HG03025 (cell line): ENCODE measurements at regions not wholly inside any gene's neighbourhood (a gene's known extent, or its start where the extent isn't known, plus 50 kb on each side); places are given as distances from the start of the nearest gene placed in this dataset.

ENCODE experiments used
- ATAC-seq: cut with Tn5 transposase; IDR thresholded peaks from one replicate; pipeline ENCODE4 v1.9.1; 2021; ENCODE audit warnings: mild to moderate bottlenecking, moderate library complexity; ENCODE audit not compliant: unreplicated experiment, low FRiP score

DNA sequence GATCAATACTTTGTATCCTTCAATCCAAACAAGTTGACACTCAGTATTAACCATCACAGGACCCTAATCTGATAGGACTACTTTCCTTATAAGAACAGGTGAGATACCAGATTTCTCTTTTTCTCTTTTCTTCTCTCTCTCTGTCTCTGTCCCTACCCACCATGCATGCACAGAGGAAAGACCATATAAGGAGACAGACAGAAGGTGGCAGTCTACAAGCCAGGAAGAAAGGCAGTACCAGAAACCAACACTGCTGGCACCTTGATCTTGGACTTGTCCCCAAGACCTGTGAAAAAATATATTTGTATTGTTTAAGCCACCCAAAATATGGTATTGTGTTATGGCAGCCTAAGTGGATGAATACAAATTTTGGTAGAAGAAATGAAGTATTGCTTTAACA, 156.2 kb upstream of the KCNH7 start:
- ATAC-seq = no peak

DNA sequence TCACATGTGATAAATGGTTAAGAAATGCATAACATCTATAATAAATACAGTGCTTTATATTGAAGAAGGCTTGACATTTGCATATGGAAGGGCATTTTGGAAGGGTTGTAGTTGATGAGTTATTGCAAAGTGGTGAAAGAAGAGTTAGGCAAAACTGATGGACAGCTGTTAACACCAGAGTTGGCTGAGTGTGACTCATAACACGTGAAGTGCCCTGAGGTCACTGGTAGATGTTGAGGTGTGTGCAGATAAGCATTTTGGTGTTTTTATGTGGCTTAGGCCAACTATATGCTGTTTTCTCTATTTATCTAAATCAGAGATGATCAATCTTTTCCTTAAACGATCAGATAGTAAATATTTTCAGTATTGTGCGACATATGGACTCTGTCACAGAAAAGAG, 154.3 kb upstream of the KCNH7 start:
- no peak for ATAC-seq

DNA sequence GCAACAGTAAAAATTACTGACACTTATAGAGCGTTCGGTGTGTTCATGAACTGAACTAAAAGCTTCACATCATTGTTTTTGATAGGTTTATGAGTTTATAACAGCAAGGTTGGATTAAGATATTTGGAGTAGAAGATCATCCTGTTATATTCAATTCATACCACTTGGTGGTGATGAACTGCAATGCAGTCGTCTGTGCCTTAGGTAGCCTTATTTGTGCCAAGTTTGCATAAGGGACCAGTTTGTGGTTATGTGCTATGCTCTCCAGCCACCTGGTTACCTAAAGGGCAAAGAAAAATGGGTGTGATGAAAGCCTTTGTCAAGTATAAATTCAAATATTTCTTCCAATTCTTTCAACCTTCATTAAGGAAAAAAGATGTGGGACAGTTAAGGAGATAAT, 150.9 kb upstream of the KCNH7 start:
- ATAC-seq = no peak

DNA sequence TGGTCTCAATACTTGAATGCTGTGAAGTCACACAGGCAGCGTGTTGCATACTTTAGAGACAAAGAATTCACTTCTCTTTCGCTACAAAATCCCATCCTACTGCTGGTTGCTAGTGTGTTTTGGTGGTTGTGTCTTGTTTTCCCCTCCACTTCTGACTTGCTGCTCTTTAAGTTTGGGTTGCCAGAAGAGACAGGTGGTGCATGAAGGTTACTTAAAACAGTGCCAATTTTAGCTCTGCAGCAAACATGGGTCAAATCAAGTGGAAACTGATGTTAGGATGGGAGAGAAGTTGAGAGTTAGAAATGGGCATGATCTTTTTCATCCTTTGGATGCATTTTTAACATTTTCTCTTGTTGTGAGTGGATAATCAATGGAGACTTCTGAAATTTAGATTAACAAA, 136.2 kb upstream of the KCNH7 start:
- no peak for ATAC-seq

DNA sequence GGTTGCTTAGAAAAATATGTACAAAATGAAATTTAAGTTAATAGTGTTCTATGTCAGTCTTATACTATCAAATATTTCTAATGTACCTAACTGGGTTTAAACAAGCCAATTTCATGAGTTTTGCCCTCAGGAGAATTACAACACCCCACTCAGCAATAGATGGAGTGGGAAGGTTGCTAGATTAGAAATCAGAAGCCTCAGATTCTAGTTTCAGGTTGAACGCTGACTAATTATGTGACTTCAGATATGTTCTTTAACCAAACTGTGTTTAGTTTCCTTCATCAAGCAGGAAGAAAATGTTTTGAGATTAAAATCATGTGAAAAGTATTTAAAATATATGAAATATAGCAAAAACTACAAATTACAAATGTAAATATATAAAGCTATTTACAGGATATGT, 133.8 kb upstream of the KCNH7 start:
- no peak for ATAC-seq

DNA sequence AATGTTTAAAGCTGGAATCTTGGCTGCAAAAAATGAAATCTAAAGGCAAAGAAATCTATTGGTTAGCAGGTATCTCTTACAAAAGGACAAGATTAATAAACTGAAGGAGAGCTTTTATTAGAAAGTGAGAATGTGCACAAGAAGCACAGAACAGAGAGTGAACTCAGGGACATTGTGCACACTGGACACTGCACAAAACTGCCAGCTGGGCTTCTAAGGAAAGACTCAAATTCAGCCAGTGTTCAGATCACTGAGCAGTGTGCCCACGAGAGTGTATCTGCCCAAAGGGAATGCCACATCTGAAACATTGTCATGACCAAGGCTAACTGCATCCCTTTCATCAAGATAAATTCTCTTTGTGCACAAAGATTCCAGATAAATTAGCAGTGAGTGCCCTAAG, 129.7 kb upstream of the KCNH7 start:
- ATAC-seq = no peak

DNA sequence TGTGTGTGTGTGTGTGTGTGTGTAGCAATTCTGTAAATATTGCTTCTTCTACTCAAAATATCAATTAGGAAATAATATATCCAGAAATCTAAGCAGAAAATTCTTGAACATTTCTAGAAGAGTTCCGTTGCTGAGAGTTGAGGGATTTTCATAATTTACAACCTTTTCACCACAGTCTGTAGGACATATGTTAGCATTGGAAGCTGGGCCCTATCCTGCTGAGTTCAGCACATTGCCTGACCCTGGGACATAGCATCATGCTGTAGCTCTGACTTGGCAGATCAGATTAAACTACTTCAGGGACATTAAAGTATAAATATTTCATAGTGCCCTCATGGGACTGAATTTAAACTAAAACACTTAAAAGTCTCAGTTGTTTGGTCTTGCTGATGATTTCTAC, 129.2 kb upstream of the KCNH7 start:
- no peak for ATAC-seq

DNA sequence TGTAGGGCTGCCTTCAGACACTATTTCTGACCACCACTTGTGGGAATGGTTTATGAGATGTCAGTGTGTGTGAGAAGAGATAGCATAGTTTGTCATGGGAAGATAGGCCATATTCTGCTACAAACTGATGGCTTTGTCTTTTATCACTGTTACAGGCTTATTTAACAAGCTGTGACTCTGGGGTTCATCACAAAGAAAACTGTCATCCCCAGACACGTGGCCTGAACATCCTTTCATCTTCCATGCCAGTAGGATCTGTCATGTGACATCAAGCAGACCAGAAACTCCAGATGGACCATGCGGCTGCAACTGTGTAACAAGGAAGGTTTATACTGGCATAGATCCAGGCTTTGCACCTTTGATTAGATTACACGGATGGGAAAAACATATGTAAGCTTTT, 128.6 kb upstream of the KCNH7 start:
- ATAC-seq = no peak

DNA sequence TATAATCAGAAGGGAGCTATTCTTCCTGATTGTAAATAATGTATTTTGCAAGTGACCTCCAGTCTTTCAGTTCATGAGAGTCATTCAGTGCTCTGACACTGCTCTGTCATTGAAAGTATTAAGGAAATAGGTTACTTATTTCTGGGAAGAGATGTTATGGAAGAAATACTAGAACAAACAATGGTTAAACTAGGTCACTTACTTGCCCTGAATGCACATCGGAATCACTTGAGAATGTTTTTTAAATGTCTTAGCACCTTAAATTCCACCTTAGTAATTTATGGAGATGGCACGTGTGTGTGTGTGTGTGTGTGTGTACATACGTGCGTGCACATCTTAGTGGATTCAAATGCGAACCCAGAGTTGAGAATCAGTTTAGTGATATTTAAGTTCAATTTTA, 126.6 kb upstream of the KCNH7 start:
- ATAC-seq = no peak

DNA sequence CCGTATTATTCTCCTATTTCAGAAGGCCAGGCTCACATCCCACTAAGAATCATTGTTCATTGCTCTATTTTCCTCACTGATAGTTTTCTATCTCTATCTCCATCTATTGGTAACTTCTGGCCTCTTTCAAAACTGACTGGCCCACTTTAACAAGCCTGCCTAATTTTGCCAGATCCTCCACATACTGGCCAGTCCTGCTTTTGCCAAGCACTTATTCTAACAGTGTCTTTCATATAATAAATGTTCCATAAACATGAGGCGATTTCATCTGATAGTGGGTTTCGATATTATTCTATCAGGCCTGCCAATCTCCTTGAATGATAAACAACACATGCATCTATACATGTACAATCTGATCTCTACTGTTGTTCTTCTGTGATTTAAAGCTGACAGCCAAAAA, 125.9 kb upstream of the KCNH7 start:
- ATAC-seq = no peak

DNA sequence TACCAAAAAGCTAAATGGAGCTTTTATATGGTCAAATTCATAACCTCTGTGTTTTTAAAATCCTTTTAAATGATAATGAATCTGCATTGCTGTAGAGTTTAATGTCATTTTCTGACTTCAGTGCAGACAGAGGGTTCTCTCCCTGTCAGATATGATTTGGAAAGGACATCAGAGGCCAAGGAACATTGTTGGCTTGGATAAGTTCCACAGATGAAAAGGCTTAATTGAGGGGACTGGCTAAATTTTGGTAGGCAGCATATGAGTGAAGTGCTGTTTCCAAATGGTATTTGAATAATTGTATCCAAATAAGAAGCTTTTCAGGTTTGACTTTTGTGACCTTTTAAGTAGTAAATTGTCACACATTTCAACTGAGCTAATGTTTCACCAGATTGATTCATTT, 124.6 kb upstream of the KCNH7 start:
- ATAC-seq = no peak

DNA sequence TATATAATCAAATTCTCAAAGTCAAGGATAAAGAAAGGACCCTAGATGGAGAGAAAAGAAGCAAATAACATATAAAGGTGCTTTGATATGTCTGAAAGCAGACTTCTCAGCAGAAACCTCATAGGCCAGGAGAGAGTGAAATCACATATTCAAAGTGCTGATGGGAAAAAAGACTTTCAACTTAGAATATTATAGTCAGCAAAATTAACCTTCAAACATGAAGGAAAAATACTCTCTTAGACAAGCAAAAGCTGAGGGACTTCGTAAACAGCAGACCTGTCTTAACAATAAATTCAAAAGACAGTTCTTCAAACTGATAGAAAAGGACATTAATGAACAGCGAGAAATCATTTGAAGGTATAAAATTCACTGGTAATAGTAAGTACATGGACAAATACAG, 107.2 kb upstream of the KCNH7 start:
- ATAC-seq = no peak

DNA sequence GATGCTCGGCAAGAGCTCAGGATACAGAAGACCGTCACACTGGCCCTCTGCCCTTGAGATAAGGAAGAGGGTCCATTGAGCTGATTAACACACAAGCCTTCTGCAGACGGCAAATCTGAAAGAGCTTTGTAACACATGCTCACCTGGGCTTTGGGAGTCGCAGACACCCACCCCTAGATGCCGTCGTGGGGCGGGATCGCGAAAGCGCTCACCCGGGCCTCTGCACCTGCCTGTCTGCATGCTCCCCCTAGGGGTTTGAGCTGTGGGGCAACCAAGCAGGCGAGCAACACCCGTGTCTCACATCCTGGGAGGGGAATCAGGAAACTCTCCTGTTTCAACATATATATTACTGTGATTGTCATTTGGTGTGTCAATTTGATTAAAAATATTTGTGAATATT, 99.8 kb upstream of the KCNH7 start:
- ATAC-seq = no peak

DNA sequence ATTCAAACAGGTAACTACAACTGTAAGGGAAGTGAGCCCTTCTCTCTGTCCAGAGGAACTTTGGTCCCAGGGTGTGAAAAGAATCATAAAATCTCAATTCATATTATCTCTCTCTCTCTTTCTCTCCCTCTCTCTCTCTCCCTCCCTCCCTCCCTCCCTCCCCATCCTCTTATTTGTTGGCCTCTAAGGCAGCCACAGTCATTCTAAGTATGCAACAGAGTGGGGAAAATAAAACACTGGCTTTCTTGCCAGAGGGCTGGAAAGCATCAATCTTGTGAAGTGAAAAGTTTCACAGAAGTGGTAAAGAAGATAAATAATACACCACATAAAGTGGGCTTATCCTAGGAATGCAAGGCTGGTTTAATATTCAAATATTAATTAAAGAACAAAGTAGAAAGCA, 95.6 kb upstream of the KCNH7 start:
- no peak for ATAC-seq

DNA sequence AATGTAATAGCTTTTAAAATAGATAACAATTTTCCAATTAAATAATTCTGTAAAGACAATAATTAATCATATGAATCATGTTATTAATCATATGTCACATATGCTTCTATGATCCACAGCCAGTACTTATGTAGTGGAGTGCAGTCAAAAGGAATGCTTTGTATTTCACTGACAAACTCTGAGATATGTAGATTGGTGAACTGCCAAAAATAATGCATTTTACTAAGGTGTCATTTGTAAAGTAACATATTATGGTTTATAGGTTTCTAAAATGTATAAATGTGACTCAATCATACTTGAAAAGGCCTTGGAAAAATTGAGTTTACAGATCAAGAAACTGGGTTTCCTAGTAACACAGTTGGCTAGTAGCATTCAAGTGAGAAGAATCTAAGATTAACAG, 93.8 kb upstream of the KCNH7 start:
- ATAC-seq = no peak

DNA sequence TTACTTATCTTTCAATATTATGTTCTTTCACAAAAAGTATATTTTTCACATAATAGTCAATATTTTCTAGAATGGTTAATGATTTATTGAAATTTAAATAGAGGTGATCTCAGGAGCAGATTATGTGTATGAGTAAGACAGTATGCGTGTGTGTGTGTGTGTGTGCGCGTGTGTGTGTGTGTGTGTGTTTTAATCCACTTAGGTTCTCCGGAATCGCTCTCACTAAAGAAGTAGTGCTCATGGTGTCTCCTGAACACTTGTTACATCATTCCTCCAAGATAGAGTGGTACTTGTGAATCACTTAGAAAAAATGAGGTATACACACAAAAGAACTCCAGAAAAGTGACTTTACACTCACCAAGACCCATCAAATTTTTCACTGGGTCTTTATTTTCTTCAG, 91.0 kb upstream of the KCNH7 start:
- no peak for ATAC-seq

DNA sequence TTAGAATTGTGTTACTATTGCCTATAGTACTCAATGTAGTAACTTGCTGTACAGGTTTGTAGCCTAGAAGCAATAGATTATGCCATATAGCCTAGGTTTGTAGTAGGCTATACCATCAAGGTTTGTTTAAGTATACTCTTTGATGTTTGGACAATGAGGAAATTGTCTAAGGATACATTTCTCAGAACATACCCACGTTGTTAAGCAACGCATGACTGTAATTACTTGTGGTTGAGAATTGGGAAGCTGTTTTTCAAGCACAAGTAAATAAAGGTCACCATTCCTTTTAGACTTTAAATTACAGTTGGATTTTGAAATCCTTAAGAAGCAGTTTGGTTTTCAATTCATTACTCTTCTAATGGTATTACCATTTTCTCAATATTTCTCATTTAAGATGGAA, 89.8 kb upstream of the KCNH7 start:
- no peak for ATAC-seq

DNA sequence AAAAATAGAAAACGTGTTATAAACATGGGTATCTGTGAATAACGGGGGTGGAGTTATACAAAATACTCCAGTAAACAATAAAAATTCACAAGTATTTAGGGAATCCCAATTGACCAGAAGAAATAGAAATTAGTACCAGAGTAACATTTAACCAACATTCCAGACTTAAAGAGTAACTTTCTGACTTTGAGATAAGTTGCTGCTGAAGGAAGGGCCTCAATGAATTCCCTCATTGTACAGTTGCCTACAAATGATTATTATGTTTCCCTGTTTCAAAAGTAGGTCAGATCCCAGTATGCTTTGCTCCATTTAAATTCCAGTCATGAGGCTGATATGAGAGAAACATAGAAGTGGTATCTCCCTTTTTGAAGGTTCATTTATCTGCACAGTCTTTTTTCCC, 88.3 kb upstream of the KCNH7 start:
- no peak for ATAC-seq

DNA sequence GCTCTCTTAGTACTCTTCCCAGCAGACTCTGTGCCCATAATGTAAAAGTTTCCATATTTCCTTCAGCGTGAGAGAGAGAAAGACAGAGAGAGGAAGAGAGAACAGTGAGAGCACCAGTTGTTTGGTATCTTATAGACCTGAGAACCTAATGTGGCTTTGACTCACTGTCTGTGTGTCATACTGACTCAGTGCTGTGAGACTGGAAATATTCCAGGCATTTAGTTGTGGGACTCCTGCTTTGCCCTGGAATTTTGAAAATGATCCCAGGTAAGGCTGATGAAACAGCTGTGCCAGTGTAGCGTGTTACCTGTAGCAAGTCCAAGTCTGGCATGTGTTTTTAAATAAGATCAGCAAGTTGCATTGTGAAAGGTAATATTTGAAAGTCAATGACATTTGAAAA, 87.9 kb upstream of the KCNH7 start:
- ATAC-seq = no peak

DNA sequence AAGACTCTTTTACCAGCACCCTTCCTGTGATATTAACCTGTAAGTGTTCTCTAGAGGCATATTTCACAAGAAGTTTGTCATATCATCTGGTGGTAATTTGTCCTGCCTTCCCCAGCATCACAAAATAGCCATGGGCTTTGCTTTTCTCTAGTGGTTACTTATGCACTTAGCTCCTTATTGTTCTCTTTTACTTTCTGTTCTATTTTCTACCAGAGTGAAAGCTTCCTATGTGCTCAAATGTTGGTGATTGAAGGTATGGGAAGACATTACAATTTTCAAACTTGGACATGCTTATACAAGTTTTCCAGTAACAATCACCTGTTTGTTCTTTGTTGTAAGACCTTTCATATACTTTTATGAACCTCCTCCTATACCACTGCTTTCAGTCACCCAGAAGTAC, 87.0 kb upstream of the KCNH7 start:
- ATAC-seq = no peak

DNA sequence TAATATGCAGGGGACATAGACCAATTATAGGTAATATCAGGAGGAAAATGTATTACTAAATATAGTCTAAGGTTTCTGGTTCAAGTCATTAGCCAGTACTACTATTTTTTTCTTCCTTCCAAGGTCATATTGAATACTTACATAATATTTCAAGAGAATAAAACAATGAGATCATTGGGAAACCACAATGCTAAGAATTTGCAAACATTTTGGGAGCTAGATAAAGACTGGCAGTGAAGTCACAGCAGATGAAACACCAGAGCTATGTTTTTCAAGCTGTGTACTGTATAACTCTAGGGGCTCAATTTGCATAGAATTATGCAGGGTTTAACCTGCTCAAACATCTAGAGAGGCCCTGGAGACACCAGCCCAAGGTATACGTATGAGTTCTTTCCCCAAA, 80.5 kb upstream of the KCNH7 start:
- ATAC-seq = no peak

DNA sequence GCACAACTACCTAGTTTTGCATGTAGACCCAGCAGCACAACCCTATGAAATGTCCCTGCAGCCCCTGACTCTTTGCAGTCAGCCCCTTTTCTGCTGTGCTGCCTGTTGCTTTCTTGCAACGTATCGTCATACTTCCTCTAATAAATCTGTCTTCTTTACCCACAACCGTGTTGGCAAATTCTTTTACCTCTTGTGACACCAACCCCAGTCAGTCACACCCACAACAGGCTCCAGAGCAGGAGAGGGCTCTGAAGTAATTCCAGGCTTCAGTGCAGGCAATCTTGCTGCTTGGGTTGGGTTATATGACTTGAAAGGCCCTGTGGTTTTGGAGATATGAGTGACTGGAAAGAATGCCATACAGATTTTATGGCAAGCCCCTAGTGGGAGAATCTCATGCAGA, 79.1 kb upstream of the KCNH7 start:
- ATAC-seq = no peak

DNA sequence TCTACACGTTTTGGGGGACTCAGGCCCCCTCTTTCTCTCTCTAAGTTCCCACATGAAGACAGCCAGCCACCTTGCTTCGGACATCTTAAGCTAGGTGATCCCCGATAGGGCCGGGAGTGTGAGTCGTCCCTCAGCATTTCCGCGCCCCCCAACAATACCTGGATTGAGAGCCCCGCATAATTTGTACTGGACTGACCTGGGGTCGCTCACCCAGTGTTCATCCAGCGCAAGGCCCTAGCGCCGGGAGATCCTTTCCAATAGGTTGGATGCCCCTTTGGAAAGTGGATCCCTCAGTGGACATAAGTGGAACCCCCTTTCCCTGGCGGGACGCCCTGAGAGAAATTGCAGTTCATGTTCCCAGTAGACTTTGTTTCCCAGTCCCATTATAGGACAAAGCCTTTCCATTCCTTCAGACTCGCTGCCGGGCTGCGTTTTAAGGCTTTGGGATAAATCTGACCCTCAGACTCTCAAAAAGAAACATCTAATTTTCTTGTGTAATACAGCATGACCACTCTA, 77.8 kb upstream of the KCNH7 start:
- ATAC-seq = no peak

DNA sequence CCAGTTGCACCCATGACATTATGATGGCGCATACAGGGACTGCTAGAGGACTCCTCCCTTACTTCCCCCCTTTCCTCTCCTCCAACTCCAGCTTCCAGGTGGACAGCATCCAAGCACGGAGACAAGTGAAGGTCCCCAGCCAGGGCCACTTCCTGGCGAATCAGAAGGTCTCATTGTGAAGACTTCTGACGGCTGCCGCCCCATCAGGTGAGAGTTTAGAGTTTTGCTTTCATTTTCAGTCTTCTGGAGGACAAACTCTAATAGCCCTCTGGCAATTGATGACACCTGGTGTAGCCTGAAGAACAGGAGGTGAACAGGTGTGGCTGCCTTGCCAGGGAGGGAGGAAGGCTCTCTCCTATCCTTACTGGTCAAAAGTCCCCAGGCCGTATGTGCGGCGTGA, 77.3 kb upstream of the KCNH7 start:
- ATAC-seq = no peak
